ENCODE measurements at regions not wholly inside any gene's neighbourhood (a gene's known extent, or its start where the extent isn't known, plus 50 kb on each side); places are given as distances from the start of the nearest gene placed in this dataset.
"Not testable (repeated sequence)": the region's sequence is repeated elsewhere in the genome, so short reads cannot be mapped to it uniquely, and the experiment has no call there.

GRCh38 chr6:103113416-103113815, 1719.9 kb downstream of the GRIK2 start:
- no peak for DNase-seq

DNA sequence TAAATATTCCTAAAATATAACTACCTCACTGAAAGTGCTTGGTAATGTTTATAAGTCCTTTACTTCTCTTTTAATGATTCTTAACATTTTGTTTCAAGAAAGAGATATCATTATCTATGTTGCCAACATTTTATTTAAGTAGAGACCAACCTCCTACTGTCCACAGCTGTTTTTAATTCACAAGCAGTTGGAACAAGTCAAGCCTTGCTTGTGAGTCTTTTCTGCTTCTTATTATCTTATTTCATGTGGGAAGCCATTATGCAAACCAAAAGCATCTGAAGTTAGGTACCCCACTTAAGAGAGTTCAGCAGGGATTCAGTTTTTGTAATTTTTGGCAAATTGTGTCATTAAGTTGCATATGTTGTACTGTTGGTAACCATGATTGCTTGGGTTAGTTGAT, 1714.5 kb downstream of the GRIK2 start:
- no peak for DNase-seq

- no peak for DNase-seq
Observed at GRCh38 chr6:103105686-103106085, 1712.2 kb downstream of the GRIK2 start.

DNA sequence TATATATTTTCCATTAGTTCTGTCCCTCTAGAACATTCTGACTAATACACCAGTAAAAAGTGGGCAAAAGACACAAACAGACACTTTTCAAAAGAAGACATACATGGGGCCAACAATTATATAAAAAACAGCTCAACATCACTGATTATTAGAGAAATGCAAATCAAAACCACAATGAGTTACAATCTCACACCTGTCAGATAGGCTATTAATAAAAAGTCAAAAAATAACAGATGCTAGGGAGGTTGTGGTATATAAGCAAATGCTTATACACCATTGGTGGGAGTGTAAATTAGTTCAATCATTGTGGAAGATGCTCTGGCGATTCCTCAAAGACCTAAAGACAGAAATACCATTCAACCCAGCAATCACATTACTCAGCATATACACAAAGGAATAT, 1707.8 kb downstream of the GRIK2 start:
- DNase-seq, result no peak

DNA sequence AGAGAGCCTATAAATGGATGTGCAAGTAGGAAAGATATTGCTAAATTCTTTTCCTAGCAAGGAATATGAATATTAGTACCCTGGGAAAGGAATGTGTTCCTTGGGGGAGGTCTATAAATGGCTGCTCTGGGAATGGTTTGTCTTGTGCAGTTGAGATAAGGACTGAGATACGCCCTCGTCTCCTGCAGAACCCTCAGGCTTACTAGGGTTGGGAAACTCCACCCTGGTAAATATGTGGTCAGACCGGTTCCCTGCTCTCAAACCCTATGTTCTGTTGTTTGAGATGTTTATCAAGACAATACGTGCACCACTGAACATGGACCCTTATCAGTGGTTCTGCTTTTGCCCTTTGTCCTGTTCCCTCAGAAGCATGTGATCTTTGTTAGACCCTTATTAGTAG, 1698.9 kb downstream of the GRIK2 start:
- not testable (repeated sequence) for DNase-seq

DNA sequence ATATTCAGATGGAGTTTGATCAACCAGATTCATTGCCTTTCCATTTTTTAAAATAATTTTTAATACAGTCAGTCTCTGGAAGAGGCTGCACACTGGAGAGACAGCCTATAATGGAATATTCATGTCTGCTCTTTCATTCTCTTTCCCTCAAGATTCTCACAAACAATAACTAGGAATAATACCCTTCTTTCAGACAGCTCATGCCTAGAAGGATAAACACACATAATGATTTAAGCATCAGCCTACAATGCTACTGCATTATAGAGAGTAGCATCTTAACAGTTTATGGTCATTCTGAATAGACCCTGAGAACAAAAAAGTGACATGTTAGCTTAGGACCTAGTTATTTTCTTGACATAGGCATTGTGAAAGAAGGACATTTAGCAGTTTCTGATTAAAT, 1692.3 kb downstream of the GRIK2 start:
- no peak for DNase-seq

GRCh38 chr6:103081876-103082630, 1688.5 kb downstream of the GRIK2 start:
- DNase-seq, result no peak

- no peak for DNase-seq
Observed at GRCh38 chr6:103081126-103081525, 1687.6 kb downstream of the GRIK2 start.

DNA sequence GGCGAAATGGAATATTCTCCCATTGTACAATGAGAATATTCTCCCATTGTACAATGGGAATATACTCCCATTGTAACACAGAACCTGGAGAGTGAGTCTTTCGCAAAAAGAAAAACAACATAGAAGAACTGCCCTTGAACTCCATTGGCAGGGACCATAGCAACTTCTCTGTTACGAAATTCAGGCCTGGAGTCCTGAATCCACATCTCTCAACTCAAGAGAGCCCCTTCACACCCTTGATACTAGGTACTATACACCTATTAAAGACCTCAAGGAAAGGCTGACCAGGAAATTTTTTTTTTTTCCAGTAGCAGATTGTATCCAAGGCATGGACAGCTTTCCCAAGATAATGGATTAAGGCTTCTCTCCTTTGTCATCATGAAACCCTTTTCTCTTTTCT, 1687.0 kb downstream of the GRIK2 start:
- no peak for DNase-seq

GRCh38 chr6:103079867-103080266, 1686.4 kb downstream of the GRIK2 start:
- DNase-seq, result no peak

GRCh38 chr6:103062136-103062535, 1668.6 kb downstream of the GRIK2 start:
- DNase-seq, result no peak

GRCh38 chr6:103047567-103047966, 1654.1 kb downstream of the GRIK2 start:
- no peak for DNase-seq

GRCh38 chr6:103042336-103042735, 1648.8 kb downstream of the GRIK2 start:
- no peak for DNase-seq

DNA sequence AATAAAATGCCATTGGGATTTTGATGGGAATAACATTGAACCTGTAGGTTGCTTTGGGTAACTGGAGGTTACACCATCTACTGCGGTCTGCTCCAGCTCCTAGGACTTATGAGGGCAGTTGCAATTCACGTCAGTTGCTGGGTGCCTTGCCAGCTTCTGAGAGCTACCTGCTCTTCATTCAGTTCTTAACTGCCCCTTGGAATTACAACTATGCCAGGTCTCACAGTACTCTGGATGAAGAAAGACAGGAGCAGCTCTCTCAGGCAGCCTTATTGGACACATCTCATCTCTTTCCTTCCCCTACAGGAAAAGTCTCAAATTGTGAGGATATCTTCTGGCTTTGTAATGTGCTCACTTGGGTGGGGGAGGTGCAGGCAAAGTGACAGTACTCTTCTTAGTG, 1643.3 kb downstream of the GRIK2 start:
- no peak for DNase-seq

DNA sequence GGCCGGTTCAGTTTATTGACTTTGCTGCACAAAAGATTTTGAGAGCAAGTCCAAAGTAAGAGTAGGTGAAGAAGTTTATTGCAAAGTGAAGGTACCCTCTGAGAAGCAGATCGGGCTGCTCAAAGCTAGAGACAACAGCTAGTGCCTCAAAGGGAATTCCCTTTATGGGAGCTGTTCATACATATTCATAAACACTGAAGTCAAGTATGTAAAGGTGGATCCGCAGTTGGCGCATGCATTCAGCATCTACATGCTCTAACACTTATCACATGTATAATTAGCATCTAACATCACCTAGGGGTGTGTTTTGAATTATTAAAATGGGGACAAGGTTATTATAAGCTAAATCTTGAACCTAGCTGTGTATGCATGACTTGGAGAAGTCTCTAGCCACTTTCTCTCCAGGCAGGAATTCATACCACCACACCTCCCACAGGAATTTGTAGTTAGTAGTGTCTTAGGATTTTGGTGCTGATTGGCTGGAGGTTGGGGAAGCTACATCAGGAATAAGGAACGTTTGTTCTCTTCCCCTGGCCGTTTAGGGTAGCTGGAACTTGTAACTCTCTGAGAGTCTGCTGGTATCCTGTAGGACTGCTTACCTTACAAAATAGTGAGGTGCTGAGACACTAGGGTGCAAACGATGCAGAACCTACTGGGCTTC, 1633.9 kb downstream of the GRIK2 start:
- no peak for DNase-seq

DNA sequence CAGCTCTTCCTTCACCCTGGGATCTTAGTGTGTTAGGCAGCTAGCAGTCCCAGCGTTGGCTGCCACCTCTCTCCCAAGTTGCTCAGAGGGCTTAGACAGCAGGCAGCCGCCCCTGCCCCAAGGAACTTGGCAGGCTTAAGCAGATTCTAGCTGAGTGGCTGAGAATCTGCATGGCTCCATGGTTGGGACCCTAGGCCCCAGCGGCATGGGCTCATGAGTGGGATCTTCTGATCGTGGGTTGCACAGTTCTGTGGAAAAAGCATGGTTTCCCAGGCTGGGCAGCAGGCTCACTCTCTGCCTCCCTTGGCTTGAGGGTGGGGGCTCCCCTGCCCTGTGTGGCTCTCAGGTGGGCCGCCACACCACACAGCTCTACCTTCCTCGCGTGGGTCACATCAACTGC, 1624.9 kb downstream of the GRIK2 start:
- no peak for DNase-seq

- DNase-seq, result no peak
Observed at GRCh38 chr6:103017878-103018277, 1624.4 kb downstream of the GRIK2 start.

- DNase-seq, result no peak
Observed at GRCh38 chr6:103011605-103012004, 1618.1 kb downstream of the GRIK2 start.

GRCh38 chr6:103002282-103002681, 1608.8 kb downstream of the GRIK2 start:
- no peak for DNase-seq

- no peak for DNase-seq
Observed at GRCh38 chr6:103001724-103002123, 1608.2 kb downstream of the GRIK2 start.

GRCh38 chr6:103000688-103001087, 1607.2 kb downstream of the GRIK2 start:
- no peak for DNase-seq

GRCh38 chr6:102995491-102995890, 1602.0 kb downstream of the GRIK2 start:
- DNase-seq, result no peak

GRCh38 chr6:102994866-102995265, 1601.4 kb downstream of the GRIK2 start:
- no peak for DNase-seq

GRCh38 chr6:102986086-102986485, 1592.6 kb downstream of the GRIK2 start:
- DNase-seq, result no peak

DNA sequence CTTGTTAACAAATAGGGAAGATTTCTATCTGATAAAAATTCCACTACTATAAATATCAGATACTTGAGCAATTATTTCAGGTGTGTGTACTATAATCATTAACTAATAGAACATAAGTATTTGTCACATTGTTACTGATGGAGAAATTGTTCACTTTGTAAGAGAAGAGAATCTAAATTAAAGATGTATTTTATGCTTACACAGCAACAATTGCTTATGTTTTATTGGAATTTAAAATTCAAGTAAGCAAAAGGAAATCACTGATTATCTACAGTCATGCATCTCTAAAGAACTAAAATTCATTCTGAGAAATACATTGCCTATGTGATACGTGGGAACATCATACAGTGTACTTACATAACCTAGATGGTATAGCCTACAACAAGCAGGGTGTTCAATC, 1590.8 kb downstream of the GRIK2 start:
- DNase-seq, result no peak

All from AML-193 (cell line).